Epithelial cell of esophagus (primary cell): ENCODE measurements at regions not wholly inside any gene's neighbourhood (a gene's known extent, or its start where the extent isn't known, plus 50 kb on each side); places are given as distances from the start of the nearest gene placed in this dataset.
"Not testable (repeated sequence)": the region's sequence is repeated elsewhere in the genome, so short reads cannot be mapped to it uniquely, and the experiment has no call there.

ENCODE experiments used
- DNase-seq: peaks from one replicate; pipeline ENCODE4 v3.0.0; 2010; ENCODE audit warnings: low read depth
- H3K4me3 ChIP-seq: 2 replicates; pipeline ENCODE4 v1.5.1; 2011; ENCODE audit warnings: mild to moderate bottlenecking, low read length, control low read depth
- CTCF ChIP-seq: IDR thresholded peaks from 2 replicates; pipeline ENCODE4 v1.5.1; 2011; ENCODE audit warnings: low read depth, mild to moderate bottlenecking, low read length, control low read depth, inconsistent platforms; ENCODE audit not compliant: insufficient read depth; ENCODE audit errors: missing control alignments

- DNase-seq = no peak
- TF ChIP-seq CTCF = no peak
- H3K4me3 ChIP-seq = no peak overlapping the region
Measured at GRCh38 chr14:53621921-53622320, 334.7 kb downstream of the BMP4 start.

DNA sequence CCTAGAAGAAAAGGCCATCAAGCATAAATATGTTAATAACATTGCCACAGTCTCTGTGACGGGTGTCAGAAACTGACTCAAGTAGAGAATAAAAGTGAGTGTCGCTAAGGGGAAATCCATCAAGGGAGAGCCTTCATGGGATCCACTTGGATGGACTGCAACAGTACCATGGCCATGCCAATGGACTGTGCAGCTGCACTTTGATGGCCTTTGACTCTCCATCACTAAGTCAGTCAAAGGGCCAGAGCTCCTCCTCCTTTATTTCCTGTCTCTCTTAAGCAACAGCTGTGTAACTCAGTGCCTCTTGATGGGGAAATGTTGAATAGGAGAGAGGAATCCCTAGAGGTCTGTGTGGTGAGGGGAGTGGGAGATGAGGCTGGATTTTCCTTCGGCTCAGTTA is 335.2 kb downstream of the BMP4 start:
- no peak for DNase-seq
- H3K4me3 ChIP-seq = no peak overlapping the region
- TF ChIP-seq CTCF = no peak

GRCh38 chr14:53620890-53621289 is 335.7 kb downstream of the BMP4 start:
- no peak overlapping the region for H3K4me3 ChIP-seq
- DNase-seq = no peak
- no peak for TF ChIP-seq CTCF

GRCh38 chr14:53620317-53620716 is 336.3 kb downstream of the BMP4 start:
- no peak for DNase-seq

GRCh38 chr14:53619691-53620231 is 336.9 kb downstream of the BMP4 start:
- no peak for TF ChIP-seq CTCF
- DNase-seq = peak; percentile 34
- H3K4me3 ChIP-seq = no peak overlapping the region

More at GRCh38 chr14:53620317-53620716, 336.3 kb downstream of the BMP4 start:
- no peak for TF ChIP-seq CTCF
- H3K4me3 ChIP-seq = no peak overlapping the region

DNA sequence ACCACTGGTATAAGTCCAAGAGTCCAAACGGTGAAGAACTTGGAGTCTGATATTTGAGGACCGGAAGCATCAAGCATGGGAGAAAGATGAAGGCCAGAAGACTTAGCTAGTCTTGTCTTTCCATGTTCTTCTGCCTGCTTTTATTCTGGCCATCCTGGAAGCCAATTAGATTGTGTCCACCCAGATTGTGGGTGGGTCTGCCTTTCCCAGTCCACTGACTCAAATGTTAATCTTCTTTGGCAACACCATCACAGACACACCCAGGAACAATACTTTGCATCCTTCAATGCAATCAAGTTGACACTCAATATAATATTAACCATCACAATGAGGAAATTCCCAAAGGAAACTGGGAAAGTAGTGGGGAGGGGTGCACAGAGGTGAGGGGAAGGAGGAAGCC is 340.1 kb downstream of the BMP4 start:
- not testable (repeated sequence) for H3K4me3 ChIP-seq, DNase-seq

GRCh38 chr14:53615252-53615651 is 341.4 kb downstream of the BMP4 start:
- H3K4me3 ChIP-seq = no peak overlapping the region
- peak; percentile 33 for DNase-seq
- no peak for TF ChIP-seq CTCF
